B cell (primary cell): ENCODE measurements at regions not wholly inside any gene's neighbourhood (a gene's known extent, or its start where the extent isn't known, plus 50 kb on each side); places are given as distances from the start of the nearest gene placed in this dataset.

ENCODE experiments used
- ATAC-seq: fragments of 200-7000 bp; cut with Tn5 transposase; one replicate; pipeline ENCODE4 v1.10.0; 2021; ENCODE audit warnings: low read depth, mild to moderate bottlenecking, moderate number of reproducible peaks, moderate library complexity
- CTCF ChIA-PET: fragments of 350-600 bp; sonication (Branson Sonifier 250); formaldehyde crosslinking; loops from one replicate; lab custom pipeline; 2021; ENCODE audit warnings: antibody characterized with exemption, inconsistent platforms; lab: Charles Lee
- POLR2A ChIA-PET: fragments of 350-600 bp; sonication (Branson Sonifier 250); formaldehyde crosslinking; loops from one replicate; lab custom pipeline; 2021; ENCODE audit warnings: antibody characterized with exemption; lab: Charles Lee
- DNase-seq: peaks from one replicate; pipeline ENCODE4 v3.0.0; 2013
- H2AFZ ChIP-seq: 2 replicates; pipeline ENCODE4 v1.6.1; 2012; ENCODE audit warnings: mild to moderate bottlenecking, low read depth, low read length; ENCODE audit not compliant: insufficient read depth, poor library complexity, severe bottlenecking
- H3K27ac ChIP-seq, 2 donors: 1 replicate in 1 of 2; 2 replicates in 1 of 2; pipeline ENCODE4 v1.5.1; 2012 to 2013; ENCODE audit warnings: low read length in 2 of 2, mild to moderate bottlenecking in 2 of 2, moderate library complexity in 1 of 2
- H3K27me3 ChIP-seq, 4 experiments: fragments of 200-600 bp in 1 of 4; sonication (generic) in 1 of 4; replicated peaks in 1 of 4; 1 replicate in 2 of 4; 2 replicates in 2 of 4; pipeline versions ENCODE4 v1.6.1 to v1.7.0; 2013 to 2016; ENCODE audit warnings: low read length in 3 of 4, mild to moderate bottlenecking in 2 of 4, mixed read lengths in 1 of 4, moderate library complexity in 1 of 4; ENCODE audit not compliant: insufficient read depth in 4 of 4, control insufficient read depth in 3 of 4; ENCODE audit errors: control extremely low read depth in 1 of 4
- H3K36me3 ChIP-seq, 2 experiments: replicated peaks in 1 of 2; 1 replicate in 1 of 2; 2 replicates in 1 of 2; pipeline versions ENCODE4 v1.6.1 to v1.7.1; 2013; ENCODE audit warnings: low read length in 1 of 2; ENCODE audit not compliant: insufficient read depth in 2 of 2, control insufficient read depth in 1 of 2; ENCODE audit errors: control extremely low read depth in 1 of 2, extremely low read depth in 1 of 2
- H3K4me1 ChIP-seq, 2 donors: fragments of 200-600 bp in 1 of 2; sonication (generic) in 1 of 2; 1 replicate in 1 of 2; 2 replicates in 1 of 2; pipeline versions ENCODE4 v1.5.1 to v1.6.1; 2013 to 2017; ENCODE audit warnings: low read length in 2 of 2; ENCODE audit not compliant: control insufficient read depth in 2 of 2, insufficient read depth in 2 of 2
- H3K4me2 ChIP-seq: replicated peaks from 2 replicates; pipeline ENCODE3; 2012; ENCODE audit warnings: mild to moderate bottlenecking, low read depth, low read length; ENCODE audit not compliant: poor library complexity, severe bottlenecking
- H3K4me3 ChIP-seq, 5 experiments: fragments of 200-600 bp in 1 of 5; sonication (generic) in 1 of 5; 1 replicate in 3 of 5; 2 replicates in 2 of 5; pipeline versions ENCODE4 v1.5.1 to v1.7.0; 2011 to 2016; ENCODE audit warnings: low read length in 4 of 5, mild to moderate bottlenecking in 4 of 5, low read depth in 2 of 5, control low read depth in 1 of 5, moderate library complexity in 1 of 5; ENCODE audit not compliant: insufficient read depth in 1 of 5; ENCODE audit errors: control extremely low read depth in 1 of 5, extremely low read depth in 1 of 5
- H3K79me2 ChIP-seq: fragments of 200-600 bp; sonication (generic); one replicate; pipeline ENCODE4 v1.6.0; 2016; ENCODE audit warnings: low read length; ENCODE audit not compliant: control insufficient read depth, insufficient read depth
- H3K9ac ChIP-seq: fragments of 200-600 bp; sonication (generic); 2 replicates; pipeline ENCODE4 v1.6.1; 2017; ENCODE audit warnings: mild to moderate bottlenecking, low read length, moderate library complexity
- H3K9me3 ChIP-seq, 3 donors: one replicate each; pipeline versions ENCODE4 v1.6.1 to v1.7.1; 2013; ENCODE audit warnings: low read length in 2 of 3; ENCODE audit not compliant: control insufficient read depth in 2 of 3, insufficient read depth in 1 of 3; ENCODE audit errors: control extremely low read depth in 1 of 3
- H4K20me1 ChIP-seq: 2 replicates; pipeline ENCODE4 v1.6.0; 2012; ENCODE audit warnings: mild to moderate bottlenecking, low read length; ENCODE audit not compliant: insufficient read depth, control insufficient read depth, poor library complexity, severe bottlenecking
- H3K27ac Mint-ChIP-seq: one replicate; pipeline ENCODE4 v1.8.0; 2021; ENCODE audit warnings: mixed read lengths
- H3K27me3 Mint-ChIP-seq: one replicate; pipeline ENCODE4 v1.8.0; 2021; ENCODE audit warnings: mixed read lengths
- H3K4me1 Mint-ChIP-seq: one replicate; pipeline ENCODE4 v1.8.0; 2021; ENCODE audit warnings: mixed read lengths
- H3K4me3 Mint-ChIP-seq: one replicate; pipeline ENCODE4 v1.8.0; 2021; ENCODE audit warnings: mixed read lengths
- H3K9me3 Mint-ChIP-seq: one replicate; pipeline ENCODE4 v1.8.0; 2022; ENCODE audit warnings: mixed read lengths; ENCODE audit not compliant: insufficient read depth
- CTCF ChIP-seq: fragments of 200-600 bp; IDR thresholded peaks from one replicate; pipeline ENCODE4 v1.8.0; 2022; ENCODE audit warnings: antibody characterized with exemption, mild to moderate bottlenecking
- EZH2 ChIP-seq: IDR thresholded peaks from 2 replicates; pipeline ENCODE4 v1.6.1; 2012; ENCODE audit warnings: borderline replicate concordance, low read depth, mild to moderate bottlenecking, moderate library complexity, low read length; ENCODE audit not compliant: insufficient read depth, poor library complexity, severe bottlenecking
- WGBS: methylation state at CpG from one replicate; pipeline ENCODE4 v1.1.5; 2013; ENCODE audit warnings: missing lambda C conversion rate; ENCODE audit not compliant: insufficient coverage; 5-methylcytosine and 5-hydroxymethylcytosine counted together
- intact Hi-C: fragments of 100-400 bp; cut with micrococcal nuclease; formaldehyde crosslinking; loops from one replicate; pipeline ENCODE4 v1.10.0; 2022

- no peak overlapping the region for H3K4me3 Mint-ChIP-seq
- ATAC-seq (no peak), DNase-seq (no peak)
- intact Hi-C loops = no loop called here
- H4K20me1 ChIP-seq = no peaks in the 10 kb centered on the region
- POLR2A ChIA-PET = no interaction called here
- H3K27ac Mint-ChIP-seq = no peak overlapping the region
- H3K79me2 ChIP-seq = no peaks in the 10 kb centered on the region
- no peak overlapping the region for H3K4me2 ChIP-seq
- H2AFZ ChIP-seq = no peak overlapping the region
- H3K4me3 ChIP-seq = no peak overlapping the region
- no peaks in the 10 kb centered on the region for H3K9me3 ChIP-seq
- no peak overlapping the region for H3K9ac ChIP-seq
- H3K4me1 ChIP-seq = no peaks in the 10 kb centered on the region
- no peaks in the 10 kb centered on the region for H3K27me3 ChIP-seq
- no peaks in the 10 kb centered on the region for H3K27me3 Mint-ChIP-seq
- no peaks in the 10 kb centered on the region for H3K4me1 Mint-ChIP-seq
- peaks cover 4% of the 10 kb centered on the region for H3K9me3 Mint-ChIP-seq
- H3K27ac ChIP-seq = no peak overlapping the region
- no peak for TF ChIP-seq EZH2
- H3K36me3 ChIP-seq = no peaks in the 10 kb centered on the region
- CTCF ChIA-PET = no interaction called here
- WGBS = no CpG with 5 or more reads among the region's 6 CpGs
Observed at GRCh38 chr16:63943566-63943965, 1178.3 kb downstream of the CDH11 start.

- no CpG with 5 or more reads among the region's 4 CpGs for WGBS
- no peak overlapping the region for H3K27ac Mint-ChIP-seq
Observed at GRCh38 chr16:63938661-63939060, 1183.2 kb downstream of the CDH11 start.

More at GRCh38 chr16:63938661-63939060, 1183.2 kb downstream of the CDH11 start:
- POLR2A ChIA-PET = no interaction called here
- no peak for TF ChIP-seq EZH2
- no peak for TF ChIP-seq CTCF
- Mint-ChIP-seq H3K27me3 (no peaks in the 10 kb centered on the region), H3K4me1 (no peaks in the 10 kb centered on the region), H3K9me3 (peaks cover 7% of the 10 kb centered on the region), H3K4me3 (no peak overlapping the region)
- Histone ChIP-seq H3K9me3 (no peaks in the 10 kb centered on the region), H3K4me2 (no peak overlapping the region), H3K4me1 (no peaks in the 10 kb centered on the region), H3K27ac (no peak overlapping the region), H3K4me3 (no peak overlapping the region), H3K9ac (no peak overlapping the region), H2AFZ (no peak overlapping the region), H3K27me3 (no peaks in the 10 kb centered on the region), H3K36me3 (no peaks in the 10 kb centered on the region), H4K20me1 (no peaks in the 10 kb centered on the region), H3K79me2 (no peaks in the 10 kb centered on the region)
- intact Hi-C loops = no loop called here
- no peak for ATAC-seq
- CTCF ChIA-PET = no interaction called here
- no peak for DNase-seq
